Caco-2 (cell line): ENCODE measurements at regions not wholly inside any gene's neighbourhood (a gene's known extent, or its start where the extent isn't known, plus 50 kb on each side); places are given as distances from the start of the nearest gene placed in this dataset.

Source experiments
- BruUV-seq: library from RNA; stranded (reverse); fragments of 400-500 nt; replicated peaks from 2 replicates; lab custom pipeline; 2021; lab: Mats Ljungman, UMichigan
- CTCF ChIA-PET: fragments of 300-600 bp; sonication (Branson Sonifier 250); formaldehyde crosslinking; loops from one replicate; lab custom pipeline; 2022; ENCODE audit warnings: antibody characterized with exemption; lab: Charles Lee
- POLR2A ChIA-PET: fragments of 300-600 bp; sonication (Branson Sonifier 250); formaldehyde crosslinking; loops from one replicate; lab custom pipeline; 2022; ENCODE audit warnings: antibody characterized with exemption; lab: Charles Lee
- DNase-seq, 2 experiments: peaks; one replicate each; pipeline versions ENCODE4 v3.0.0 to v3.0.0-alpha.2; 2020 to 2022
- H3K27me3 ChIP-seq: replicated peaks from 2 replicates; pipeline ENCODE4 v1.6.0; 2011; ENCODE audit warnings: low read length; ENCODE audit not compliant: control insufficient read depth, insufficient read depth
- H3K36me3 ChIP-seq: 2 replicates; pipeline ENCODE4 v1.5.1; 2011; ENCODE audit warnings: low read length; ENCODE audit not compliant: control insufficient read depth, insufficient read depth
- H3K4me1 ChIP-seq: fragments of 250-450 bp; sonication (Bioruptor Pico); 2 replicates; pipeline ENCODE4 v1.5.1; 2020; ENCODE audit warnings: mild to moderate bottlenecking
- H3K4me3 ChIP-seq: 2 replicates; pipeline ENCODE4 v1.5.1; 2011; ENCODE audit warnings: low read depth, mild to moderate bottlenecking, control low read depth, low read length
- H3K9me3 ChIP-seq: fragments of 250-450 bp; sonication (Bioruptor Pico); 2 replicates; pipeline ENCODE4 v1.5.1; 2020; ENCODE audit warnings: mild to moderate bottlenecking, moderate library complexity
- H3K27ac Mint-ChIP-seq: one replicate; pipeline ENCODE4 v1.8.0; 2022; ENCODE audit warnings: mixed read lengths; ENCODE audit not compliant: unreplicated experiment
- H3K27me3 Mint-ChIP-seq: one replicate; pipeline ENCODE4 v1.8.0; 2022; ENCODE audit warnings: mixed read lengths; ENCODE audit not compliant: insufficient read depth, unreplicated experiment
- H3K36me3 Mint-ChIP-seq: one replicate; pipeline ENCODE4 v1.8.0; 2022; ENCODE audit warnings: mild to moderate bottlenecking, mixed read lengths; ENCODE audit not compliant: insufficient read depth, unreplicated experiment
- H3K4me1 Mint-ChIP-seq: one replicate; pipeline ENCODE4 v1.8.0; 2022; ENCODE audit warnings: low read depth, mixed read lengths; ENCODE audit not compliant: unreplicated experiment
- H3K4me3 Mint-ChIP-seq: one replicate; pipeline ENCODE4 v1.8.0; 2022; ENCODE audit warnings: mild to moderate bottlenecking, moderate library complexity, mixed read lengths; ENCODE audit not compliant: unreplicated experiment
- H3K9me3 Mint-ChIP-seq: one replicate; pipeline ENCODE4 v1.8.0; 2022; ENCODE audit warnings: mixed read lengths; ENCODE audit not compliant: unreplicated experiment
- CTCF ChIP-seq, 2 experiments: fragments of 200-600 bp in 1 of 2; IDR thresholded peaks; 1 replicate in 1 of 2; 2 replicates in 1 of 2; pipeline versions ENCODE4 v1.5.1 to v1.8.0; 2011 to 2022; ENCODE audit warnings: antibody characterized with exemption in 1 of 2, control low read depth in 1 of 2, inconsistent platforms in 1 of 2, low read depth in 1 of 2, low read length in 1 of 2, mild to moderate bottlenecking in 1 of 2, moderate library complexity in 1 of 2; ENCODE audit not compliant: insufficient read depth in 1 of 2, severe bottlenecking in 1 of 2, unreplicated experiment in 1 of 2
- intact Hi-C: fragments of 100-400 bp; cut with micrococcal nuclease; formaldehyde crosslinking; loops from one replicate; pipeline ENCODE4 v1.10.0; 2022; ENCODE audit not compliant: unreplicated experiment

- H3K9me3 ChIP-seq, result no peaks in the 10 kb centered on the region
- H3K4me3 ChIP-seq, result no peak overlapping the region
- intact Hi-C loops, result no loop called here
- H3K27me3 Mint-ChIP-seq, result no peaks in the 10 kb centered on the region
- no peak overlapping the region for H3K27ac Mint-ChIP-seq
- H3K4me3 Mint-ChIP-seq, result no peak overlapping the region
- ChIA-PET POLR2A (no interaction called here), CTCF (no interaction called here)
- BruUV-seq, result no TSS peak
- no peak for TF ChIP-seq CTCF (IDR thresholded peaks at IDR 0.05; ENCODE audit: insufficient read depth in 1 of 2, low read depth in 1 of 2, low read length in 1 of 2, severe bottlenecking in 1 of 2, unreplicated experiment in 1 of 2)
- H3K9me3 Mint-ChIP-seq, result no peaks in the 10 kb centered on the region
- H3K27me3 ChIP-seq, result no peaks in the 10 kb centered on the region
- H3K4me1 Mint-ChIP-seq, result no peaks in the 10 kb centered on the region
- no peak for DNase-seq
- H3K4me1 ChIP-seq, result no peaks in the 10 kb centered on the region
- H3K36me3 Mint-ChIP-seq, result peaks cover 5% of the 10 kb centered on the region
- H3K36me3 ChIP-seq, result no peaks in the 10 kb centered on the region
Observed at GRCh38 chr3:153050978-153051377, 111.0 kb upstream of the RAP2B start.

GRCh38 chr3:153051427-153052095 lies 110.5 kb upstream of the RAP2B start:
- Mint-ChIP-seq H3K27me3 (no peaks in the 10 kb centered on the region), H3K4me1 (no peaks in the 10 kb centered on the region), H3K36me3 (peaks cover 5% of the 10 kb centered on the region), H3K9me3 (no peaks in the 10 kb centered on the region), H3K4me3 (no peak overlapping the region), H3K27ac (no peak overlapping the region)
- Histone ChIP-seq H3K27me3 (no peaks in the 10 kb centered on the region), H3K36me3 (no peaks in the 10 kb centered on the region), H3K9me3 (no peaks in the 10 kb centered on the region), H3K4me1 (no peaks in the 10 kb centered on the region), H3K4me3 (no peak overlapping the region)
- no peak for DNase-seq
- no peak for TF ChIP-seq CTCF (IDR thresholded peaks at IDR 0.05; ENCODE audit: insufficient read depth in 1 of 2, low read depth in 1 of 2, low read length in 1 of 2, severe bottlenecking in 1 of 2, unreplicated experiment in 1 of 2)
- CTCF ChIA-PET, result interaction anchor here (0.7 kb wide), 1 partner anchor 9 kb away, joined by 3 read pairs; no protein-coding TSS in a partner anchor
- intact Hi-C loops, result no loop called here
- POLR2A ChIA-PET, result no interaction called here
- BruUV-seq, result no TSS peak

GRCh38 chr3:153052096-153052460 lies 109.9 kb upstream of the RAP2B start:
- Histone ChIP-seq H3K9me3 (no peaks in the 10 kb centered on the region), H3K4me1 (no peaks in the 10 kb centered on the region), H3K36me3 (no peaks in the 10 kb centered on the region), H3K27me3 (no peaks in the 10 kb centered on the region), H3K4me3 (no peak overlapping the region)
- ChIA-PET POLR2A (no interaction called here), CTCF (interaction anchor here (0.7 kb wide), 1 partner anchor 9 kb away, joined by 3 read pairs; no protein-coding TSS in a partner anchor)
- TF ChIP-seq CTCF (IDR thresholded peaks at IDR 0.05; ENCODE audit: insufficient read depth in 1 of 2, low read depth in 1 of 2, low read length in 1 of 2, severe bottlenecking in 1 of 2, unreplicated experiment in 1 of 2), result no peak
- Mint-ChIP-seq H3K4me1 (no peaks in the 10 kb centered on the region), H3K27ac (no peak overlapping the region), H3K4me3 (no peak overlapping the region), H3K27me3 (no peaks in the 10 kb centered on the region), H3K36me3 (peaks cover 5% of the 10 kb centered on the region), H3K9me3 (no peaks in the 10 kb centered on the region)
- no peak for DNase-seq
- intact Hi-C loops, result no loop called here
- no TSS peak for BruUV-seq
